Coronary artery (tissue), 2 donors: ENCODE measurements at regions not wholly inside any gene's neighbourhood (a gene's known extent, or its start where the extent isn't known, plus 50 kb on each side); places are given as distances from the start of the nearest gene placed in this dataset.

Experiments
- DNase-seq: peaks from one replicate; pipeline ENCODE4 v3.0.0-alpha.2; 2017; ENCODE audit warnings: low spot score
- H3K27ac ChIP-seq, 2 donors: fragments of 200-600 bp; sonication (generic); one replicate each; pipeline ENCODE4 v1.5.1; 2016 to 2019
- H3K4me3 ChIP-seq: fragments of 200-600 bp; sonication (generic); 2 replicates; pipeline ENCODE4 v1.5.1; 2016; ENCODE audit warnings: mild to moderate bottlenecking, moderate library complexity
- TF ChIP-seq, protein P1 (sequence below): fragments of 200-600 bp; sonication (generic); IDR thresholded peaks from one replicate; pipeline ENCODE4 v1.5.1; 2019; ENCODE audit warnings: antibody characterized with exemption

DNA sequence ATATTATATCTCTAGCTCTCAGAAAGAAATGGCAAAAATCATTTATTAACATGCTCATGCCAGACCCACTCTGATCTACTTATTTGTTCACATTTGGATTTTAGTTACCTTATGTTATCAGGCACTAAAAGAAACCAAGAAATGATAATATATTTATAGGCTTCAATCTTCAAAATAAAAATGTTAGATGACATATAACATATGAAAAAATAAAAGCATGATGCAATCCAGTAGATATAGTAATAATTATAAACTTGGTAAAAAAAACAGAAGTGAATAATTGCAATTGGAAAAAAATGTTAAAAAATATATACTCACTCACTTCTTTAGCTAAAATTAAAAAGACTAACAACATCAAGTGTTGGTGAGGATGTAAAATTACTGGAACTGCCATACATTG lies 248.3 kb upstream of the VRK2 start:
- no peak for DNase-seq
- TF ChIP-seq, protein P1, sequence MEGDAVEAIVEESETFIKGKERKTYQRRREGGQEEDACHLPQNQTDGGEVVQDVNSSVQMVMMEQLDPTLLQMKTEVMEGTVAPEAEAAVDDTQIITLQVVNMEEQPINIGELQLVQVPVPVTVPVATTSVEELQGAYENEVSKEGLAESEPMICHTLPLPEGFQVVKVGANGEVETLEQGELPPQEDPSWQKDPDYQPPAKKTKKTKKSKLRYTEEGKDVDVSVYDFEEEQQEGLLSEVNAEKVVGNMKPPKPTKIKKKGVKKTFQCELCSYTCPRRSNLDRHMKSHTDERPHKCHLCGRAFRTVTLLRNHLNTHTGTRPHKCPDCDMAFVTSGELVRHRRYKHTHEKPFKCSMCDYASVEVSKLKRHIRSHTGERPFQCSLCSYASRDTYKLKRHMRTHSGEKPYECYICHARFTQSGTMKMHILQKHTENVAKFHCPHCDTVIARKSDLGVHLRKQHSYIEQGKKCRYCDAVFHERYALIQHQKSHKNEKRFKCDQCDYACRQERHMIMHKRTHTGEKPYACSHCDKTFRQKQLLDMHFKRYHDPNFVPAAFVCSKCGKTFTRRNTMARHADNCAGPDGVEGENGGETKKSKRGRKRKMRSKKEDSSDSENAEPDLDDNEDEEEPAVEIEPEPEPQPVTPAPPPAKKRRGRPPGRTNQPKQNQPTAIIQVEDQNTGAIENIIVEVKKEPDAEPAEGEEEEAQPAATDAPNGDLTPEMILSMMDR = no peak
- Histone ChIP-seq H3K27ac (no peak overlapping the region), H3K4me3 (no peak overlapping the region)

DNA sequence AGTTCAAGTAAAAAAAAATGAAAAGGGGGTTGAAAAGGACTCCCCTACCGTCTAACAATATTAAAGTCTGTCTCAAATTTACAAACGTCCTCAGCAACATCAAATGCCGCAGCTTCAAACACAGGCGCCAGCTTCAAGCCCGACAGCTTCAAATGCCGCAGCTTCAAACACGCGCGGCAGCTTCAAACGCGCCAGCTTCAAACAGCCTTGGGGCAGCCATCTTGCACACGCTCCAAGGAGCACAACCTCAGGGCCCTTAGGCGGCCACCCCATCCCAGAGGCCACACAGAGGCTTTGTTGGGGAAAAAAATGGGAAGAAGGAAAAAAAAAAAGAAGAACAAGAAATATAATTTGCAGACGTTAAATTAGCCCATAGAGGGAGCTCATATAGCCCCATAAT lies 244.4 kb upstream of the VRK2 start:
- TF ChIP-seq, protein P1 = no peak
- no peak overlapping the region for H3K27ac ChIP-seq
- no peak overlapping the region for H3K4me3 ChIP-seq
- DNase-seq = no peak

DNA sequence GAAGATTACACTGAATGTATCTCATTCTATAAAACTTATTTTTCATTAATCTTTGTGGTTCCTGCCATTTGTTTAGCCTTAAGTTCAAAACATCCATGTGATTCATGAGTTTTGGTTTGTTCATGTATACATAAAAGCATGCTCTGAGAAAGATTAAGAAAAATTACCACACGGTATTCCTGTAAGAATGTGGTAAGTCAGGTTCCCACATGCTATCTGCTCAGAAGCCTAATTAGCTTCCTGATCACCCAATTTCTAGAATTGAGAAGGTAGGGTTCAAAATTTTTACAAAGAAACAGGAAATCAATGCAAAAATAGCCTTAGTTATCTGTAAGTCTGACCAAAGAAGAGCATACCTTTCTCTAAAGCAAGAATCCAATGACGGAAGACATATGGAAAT lies 241.6 kb upstream of the VRK2 start:
- no peak for DNase-seq
- H3K27ac ChIP-seq = no peak overlapping the region
- TF ChIP-seq, protein P1 = no peak
- H3K4me3 ChIP-seq = no peak overlapping the region

DNA sequence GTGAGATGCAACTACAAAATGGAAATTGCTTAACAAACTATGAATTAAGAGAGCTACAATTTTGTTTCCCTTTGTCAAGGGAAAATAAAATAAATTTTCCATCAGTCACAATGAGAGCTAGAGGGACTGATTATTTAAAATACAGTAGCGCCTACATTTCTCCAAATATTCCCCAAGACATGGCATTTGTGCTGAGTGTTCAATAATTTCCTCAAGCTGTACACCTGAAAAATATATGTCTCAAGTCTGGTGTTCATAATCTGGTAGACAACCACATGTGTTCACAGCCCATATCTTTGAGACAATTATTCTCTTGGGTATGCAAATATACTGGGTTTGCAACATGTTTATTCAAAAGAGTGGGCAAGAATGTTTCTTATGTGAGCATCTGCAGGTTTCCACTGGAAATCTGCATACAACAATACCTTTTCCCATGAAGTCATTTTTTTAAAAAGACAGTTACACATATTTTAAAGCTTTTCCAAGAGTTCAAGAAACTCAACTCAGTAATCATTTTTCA lies 240.1 kb upstream of the VRK2 start:
- Histone ChIP-seq H3K4me3 (no peak overlapping the region), H3K27ac (no peak overlapping the region)
- TF ChIP-seq, protein P1 = no peak
- DNase-seq = no peak

DNA sequence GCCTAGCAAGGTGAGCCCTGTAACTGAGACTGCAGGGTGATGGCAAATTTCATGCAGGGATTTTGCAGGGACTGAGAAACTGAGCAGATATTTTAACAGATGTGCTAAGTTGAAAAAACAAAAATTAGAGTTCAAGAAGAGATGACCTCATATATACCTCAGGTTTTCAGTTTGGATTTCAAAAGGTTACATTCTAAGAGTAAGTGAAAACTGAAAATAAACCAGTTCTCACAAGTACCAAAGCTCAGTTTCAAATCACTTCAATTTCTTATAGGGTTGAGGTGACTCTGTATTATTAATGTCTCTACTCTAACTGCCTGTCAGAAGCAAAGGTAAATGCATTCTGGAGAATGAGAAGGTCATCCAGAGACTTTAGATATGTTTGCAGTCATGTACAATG lies 237.4 kb upstream of the VRK2 start:
- DNase-seq = no peak
- H3K4me3 ChIP-seq = no peak overlapping the region
- TF ChIP-seq, protein P1 = no peak
- H3K27ac ChIP-seq = no peak overlapping the region

- TF ChIP-seq, protein P1 = no peak
- DNase-seq = no peak
- Histone ChIP-seq H3K27ac (no peak overlapping the region), H3K4me3 (no peak overlapping the region)
Measured at GRCh38 chr2:57821088-57821487, 225.5 kb upstream of the VRK2 start.

DNA sequence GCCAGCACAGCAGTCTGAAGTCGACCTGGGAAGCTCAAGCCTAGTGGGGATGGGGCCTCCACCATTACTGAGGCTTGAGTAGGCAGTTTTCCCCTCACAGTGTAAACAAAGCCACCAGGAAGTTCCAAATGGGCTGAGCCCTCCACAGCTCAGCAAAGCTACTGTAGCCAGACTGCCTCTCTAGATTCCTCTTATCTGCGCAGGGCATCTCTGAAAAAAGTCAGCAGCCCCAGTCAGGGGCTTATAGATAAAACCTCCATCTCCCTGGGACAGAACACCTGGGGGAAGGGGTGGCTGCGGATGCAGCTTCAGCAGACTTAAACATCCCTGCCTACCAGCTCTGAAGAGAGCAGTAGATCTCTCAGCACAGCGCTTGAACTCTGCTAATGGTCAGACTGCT lies 218.4 kb upstream of the VRK2 start:
- DNase-seq = no peak
- Histone ChIP-seq H3K27ac (no peak overlapping the region), H3K4me3 (no peak overlapping the region)
- TF ChIP-seq, protein P1 = no peak
